Cardiac muscle cell (in vitro differentiated cells and primary cell): ENCODE measurements at regions not wholly inside any gene's neighbourhood (a gene's known extent, or its start where the extent isn't known, plus 50 kb on each side); places are given as distances from the start of the nearest gene placed in this dataset.
"Not testable (repeated sequence)": the region's sequence is repeated elsewhere in the genome, so short reads cannot be mapped to it uniquely, and the experiment has no call there.

Source experiments
- DNase-seq, 2 donors: peaks; one replicate each; pipeline versions ENCODE4 v3.0.0 to v3.0.0-alpha.2; 2010 to 2017; ENCODE audit warnings: low read depth in 1 of 2, low spot score in 1 of 2
- H3K27ac ChIP-seq: fragments of 200-600 bp; sonication (generic); 2 replicates; pipeline ENCODE4 v1.5.1; 2016
- H3K27me3 ChIP-seq: fragments of 200-600 bp; sonication (generic); 2 replicates; pipeline ENCODE4 v1.6.0; 2016; ENCODE audit warnings: control low read depth
- H3K36me3 ChIP-seq: fragments of 200-600 bp; sonication (generic); 2 replicates; pipeline ENCODE4 v1.5.1; 2016; ENCODE audit warnings: control low read depth
- H3K4me1 ChIP-seq: fragments of 200-600 bp; sonication (generic); 2 replicates; pipeline ENCODE4 v1.8.1; 2017; ENCODE audit warnings: low read depth, mild to moderate bottlenecking, mixed run types
- H3K4me3 ChIP-seq: fragments of 200-600 bp; sonication (generic); 2 replicates; pipeline ENCODE4 v1.5.1; 2016; ENCODE audit warnings: mild to moderate bottlenecking
- H3K9me3 ChIP-seq: fragments of 200-600 bp; sonication (generic); 2 replicates; pipeline ENCODE4 v1.5.1; 2017; ENCODE audit warnings: low read depth, mild to moderate bottlenecking, control low read depth
- CTCF ChIP-seq: IDR thresholded peaks from 2 replicates; pipeline ENCODE4 v1.5.1; 2012; ENCODE audit warnings: low read depth, mild to moderate bottlenecking, low read length

GRCh38 chr6:74504941-74505340 is 700.9 kb downstream of the COL12A1 start:
- TF ChIP-seq CTCF: no peak
- H3K36me3 ChIP-seq: no peaks in the 10 kb centered on the region
- H3K27me3 ChIP-seq: no peaks in the 10 kb centered on the region
- no peak overlapping the region for H3K27ac ChIP-seq
- H3K9me3 ChIP-seq: no peaks in the 10 kb centered on the region
- H3K4me3 ChIP-seq: no peak overlapping the region
- no peaks in the 10 kb centered on the region for H3K4me1 ChIP-seq
- no peak for DNase-seq

GRCh38 chr6:74492587-74492986 is 713.3 kb downstream of the COL12A1 start:
- Histone ChIP-seq H3K4me3 (no peak overlapping the region), H3K27ac (no peak overlapping the region), H3K27me3 (no peaks in the 10 kb centered on the region), H3K36me3 (no peaks in the 10 kb centered on the region), H3K9me3 (no peaks in the 10 kb centered on the region), H3K4me1 (no peaks in the 10 kb centered on the region)
- no peak for TF ChIP-seq CTCF
- no peak for DNase-seq

GRCh38 chr6:74491844-74492374 is 713.9 kb downstream of the COL12A1 start:
- Histone ChIP-seq H3K4me1 (no peaks in the 10 kb centered on the region), H3K4me3 (no peak overlapping the region), H3K36me3 (no peaks in the 10 kb centered on the region), H3K27ac (no peak overlapping the region), H3K9me3 (no peaks in the 10 kb centered on the region), H3K27me3 (no peaks in the 10 kb centered on the region)
- no peak for TF ChIP-seq CTCF
- no peak for DNase-seq

GRCh38 chr6:74488726-74489125 is 717.1 kb downstream of the COL12A1 start:
- H3K9me3 ChIP-seq, H3K4me1 ChIP-seq, H3K4me3 ChIP-seq, H3K27me3 ChIP-seq, DNase-seq, H3K27ac ChIP-seq, H3K36me3 ChIP-seq: not testable (repeated sequence)

- Histone ChIP-seq H3K27ac (no peak overlapping the region), H3K4me1 (no peaks in the 10 kb centered on the region), H3K27me3 (no peaks in the 10 kb centered on the region), H3K36me3 (no peaks in the 10 kb centered on the region), H3K9me3 (no peaks in the 10 kb centered on the region), H3K4me3 (no peak overlapping the region)
- TF ChIP-seq CTCF: no peak
- no peak for DNase-seq
These were observed 723.7 kb downstream of the COL12A1 start for GRCh38 chr6:74482180-74482579.

- H3K4me3 ChIP-seq: no peak overlapping the region
- no peaks in the 10 kb centered on the region for H3K4me1 ChIP-seq
- no peak for DNase-seq
- H3K36me3 ChIP-seq: no peaks in the 10 kb centered on the region
- TF ChIP-seq CTCF: no peak
- H3K27me3 ChIP-seq: no peaks in the 10 kb centered on the region
- no peak overlapping the region for H3K27ac ChIP-seq
- H3K9me3 ChIP-seq: no peaks in the 10 kb centered on the region
These were observed 725.3 kb downstream of the COL12A1 start for GRCh38 chr6:74480561-74480960.
